Prostate gland (tissue), 2 donors: ENCODE measurements at regions not wholly inside any gene's neighbourhood (a gene's known extent, or its start where the extent isn't known, plus 50 kb on each side); places are given as distances from the start of the nearest gene placed in this dataset.

Source experiments
- CTCF ChIP-seq, 4 experiments: fragments of 200-600 bp in 2 of 4; fragments of 450-650 bp in 2 of 4; sonication (generic) in 2 of 4; IDR thresholded peaks; 1 replicate in 3 of 4; 2 replicates in 1 of 4; pipeline ENCODE4 v1.5.1; 2016 to 2019; ENCODE audit warnings: antibody characterized with exemption in 4 of 4, mild to moderate bottlenecking in 2 of 4, moderate library complexity in 2 of 4
- POLR2A ChIP-seq: fragments of 450-650 bp; IDR thresholded peaks from one replicate; pipeline ENCODE4 v1.6.1; 2016; ENCODE audit warnings: antibody characterized with exemption, mild to moderate bottlenecking

- no peak for TF ChIP-seq POLR2A
- no peak for TF ChIP-seq CTCF (IDR thresholded peaks at IDR 0.05)
Measured at GRCh38 chr1:57748719-57749118, 324.9 kb upstream of the DAB1 start.
